ENCODE measurements at regions not wholly inside any gene's neighbourhood (a gene's known extent, or its start where the extent isn't known, plus 50 kb on each side); places are given as distances from the start of the nearest gene placed in this dataset.

DNA sequence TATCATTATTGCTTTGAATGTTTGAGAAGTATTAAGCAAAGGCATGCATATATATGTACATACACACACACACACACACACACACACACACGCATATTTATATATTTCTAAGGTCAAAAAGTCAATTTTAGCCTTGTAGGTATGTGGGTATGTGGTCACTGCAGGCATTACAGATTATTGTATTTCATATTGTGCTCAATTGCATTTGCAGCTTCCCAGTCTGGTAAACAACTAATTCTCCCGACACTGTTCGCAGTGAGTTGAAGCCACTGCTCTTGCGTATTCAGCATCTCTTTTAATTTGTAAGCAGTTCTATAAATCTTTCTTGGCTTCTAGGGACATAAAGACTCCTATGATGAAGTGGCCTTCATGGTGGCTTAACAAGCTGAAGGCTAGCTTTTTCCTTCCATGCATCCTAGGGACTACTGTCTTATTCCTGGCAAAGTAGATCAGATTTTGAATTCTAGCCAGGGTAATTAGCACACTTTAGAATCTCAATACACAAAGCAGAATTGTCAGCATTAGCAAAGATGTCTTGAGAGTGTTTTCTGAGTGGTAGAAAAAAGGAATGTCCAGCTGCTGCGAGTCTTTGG is 368.6 kb upstream of the NEGR1 start:
- TF ChIP-seq GATA3 (IDR thresholded peaks at IDR 0.05; ENCODE audit: low read depth, low read length) (no peak), GATA2 (IDR thresholded peaks at IDR 0.05; ENCODE audit: low read depth, low read length) (no peak)

All from SH-SY5Y (cell line).